ENCODE measurements at regions not wholly inside any gene's neighbourhood (a gene's known extent, or its start where the extent isn't known, plus 50 kb on each side); places are given as distances from the start of the nearest gene placed in this dataset.

- intact Hi-C loops (cut with DNase I), result no loop called here
- DNase-seq (no peak), ATAC-seq (no peak)
These were observed 56.6 kb upstream of the SCOC start for GRCh38 chr4:140316799-140317198.

- DNase-seq (no peak), ATAC-seq (no peak)
- intact Hi-C loops (cut with DNase I), result no loop called here
These were observed 57.5 kb upstream of the SCOC start for GRCh38 chr4:140315970-140316369.

- no peak for ATAC-seq
These were observed 58.0 kb upstream of the SCOC start for GRCh38 chr4:140315438-140315837.

GRCh38 chr4:140315019-140315418 lies 58.4 kb upstream of the SCOC start:
- ATAC-seq (no peak), DNase-seq (no peak)
- intact Hi-C loops (cut with DNase I), result no loop called here

More at GRCh38 chr4:140315438-140315837, 58.0 kb upstream of the SCOC start:
- intact Hi-C loops (cut with DNase I), result no loop called here
- DNase-seq, result no peak

- intact Hi-C loops (cut with DNase I), result no loop called here
- no peak for DNase-seq
These were observed 61.3 kb upstream of the SCOC start for GRCh38 chr4:140312100-140312499.

GRCh38 chr4:140311257-140311835 lies 62.1 kb upstream of the SCOC start:
- DNase-seq (no peak), ATAC-seq (no peak)
- intact Hi-C loops (cut with DNase I), result no loop called here

More at GRCh38 chr4:140312100-140312499, 61.3 kb upstream of the SCOC start:
- no peak for ATAC-seq

- DNase-seq (no peak), ATAC-seq (peak; percentile 58 to 70)
- intact Hi-C loops (cut with DNase I), result no loop called here
These were observed 64.1 kb upstream of the SCOC start for GRCh38 chr4:140309124-140309870.

- DNase-seq (peak; percentile 61), ATAC-seq (peak; percentile 91 to 94)
- intact Hi-C loops (cut with DNase I), result no loop called here
These were observed 64.9 kb upstream of the SCOC start for GRCh38 chr4:140308366-140309123.

GRCh38 chr4:140305053-140305452 lies 68.4 kb upstream of the SCOC start:
- no peak for ATAC-seq
- intact Hi-C loops (cut with DNase I), result no loop called here
- no peak for DNase-seq

GRCh38 chr4:140304346-140304745 lies 69.1 kb upstream of the SCOC start:
- intact Hi-C loops (cut with DNase I), result no loop called here
- no peak for DNase-seq
- ATAC-seq, result no peak

GRCh38 chr4:140302151-140302859 lies 71.1 kb upstream of the SCOC start:
- intact Hi-C loops (cut with DNase I), result no loop called here
- no peak for DNase-seq
- ATAC-seq, result no peak

GRCh38 chr4:140300271-140300970 lies 73.0 kb upstream of the SCOC start:
- intact Hi-C loops (cut with DNase I), result no loop called here
- no peak for DNase-seq
- ATAC-seq, result peak; percentile 46 to 85

GRCh38 chr4:140298001-140298400 lies 75.4 kb upstream of the SCOC start:
- DNase-seq (no peak), ATAC-seq (no peak)
- intact Hi-C loops (cut with DNase I), result no loop called here

- DNase-seq (no peak), ATAC-seq (peak in 1 of 2 donors; percentile 71)
- intact Hi-C loops (cut with DNase I), result no loop called here
These were observed 76.2 kb upstream of the SCOC start for GRCh38 chr4:140297221-140297570.

GRCh38 chr4:140296335-140297220 lies 76.9 kb upstream of the SCOC start:
- ATAC-seq (peak; percentile 59 to 74), DNase-seq (peak; percentile 51)
- intact Hi-C loops (cut with DNase I), result no loop called here

- intact Hi-C loops (cut with DNase I), result no loop called here
- ATAC-seq (no peak), DNase-seq (no peak)
These were observed 79.5 kb upstream of the SCOC start for GRCh38 chr4:140293979-140294378.

GRCh38 chr4:140291259-140291658 lies 82.2 kb upstream of the SCOC start:
- DNase-seq (no peak), ATAC-seq (no peak)
- intact Hi-C loops (cut with DNase I), result no loop called here

- intact Hi-C loops (cut with DNase I), result no loop called here
- DNase-seq, result no peak
- ATAC-seq, result no peak
These were observed 84.0 kb upstream of the SCOC start for GRCh38 chr4:140289486-140289885.
